Parathyroid adenoma (tissue), 2 donors: ENCODE measurements at regions not wholly inside any gene's neighbourhood (a gene's known extent, or its start where the extent isn't known, plus 50 kb on each side); places are given as distances from the start of the nearest gene placed in this dataset.

ENCODE experiments used
- H2AFZ ChIP-seq: fragments of 300-600 bp; sonication (generic); one replicate; pipeline ENCODE4 v1.7.0; 2017; ENCODE audit warnings: antibody characterized with exemption, mild to moderate bottlenecking
- H3K27ac ChIP-seq: fragments of 300-600 bp; sonication (generic); one replicate; pipeline ENCODE4 v1.7.0; 2017
- H3K27me3 ChIP-seq: fragments of 300-600 bp; sonication (generic); one replicate; pipeline ENCODE4 v1.7.0; 2017; ENCODE audit warnings: low read length; ENCODE audit not compliant: control insufficient read depth, insufficient read depth
- H3K36me3 ChIP-seq: fragments of 300-600 bp; sonication (generic); one replicate; pipeline ENCODE4 v1.7.0; 2017; ENCODE audit warnings: low read length; ENCODE audit not compliant: control insufficient read depth, insufficient read depth
- H3K4me1 ChIP-seq: fragments of 300-600 bp; sonication (generic); one replicate; pipeline ENCODE4 v1.7.0; 2017; ENCODE audit warnings: control low read depth
- H3K4me2 ChIP-seq: fragments of 300-600 bp; sonication (generic); one replicate; pipeline ENCODE4 v1.7.0; 2017; ENCODE audit warnings: low read length
- H3K4me3 ChIP-seq: fragments of 300-600 bp; sonication (generic); one replicate; pipeline ENCODE4 v1.7.0; 2017; ENCODE audit warnings: low read depth, low read length
- H3K79me2 ChIP-seq: fragments of 300-600 bp; sonication (generic); one replicate; pipeline ENCODE4 v1.7.0; 2017; ENCODE audit warnings: control low read depth
- H3K9ac ChIP-seq: fragments of 300-600 bp; sonication (generic); one replicate; pipeline ENCODE4 v1.7.0; 2017; ENCODE audit warnings: mild to moderate bottlenecking
- H3K9me3 ChIP-seq: fragments of 300-600 bp; sonication (generic); one replicate; pipeline ENCODE4 v1.7.0; 2017; ENCODE audit warnings: low read length; ENCODE audit not compliant: control insufficient read depth
- TF ChIP-seq, protein P1 (sequence below): fragments of 300-600 bp; sonication (generic); IDR thresholded peaks from one replicate; pipeline ENCODE4 v1.7.0; 2017; ENCODE audit warnings: antibody characterized with exemption, mild to moderate bottlenecking
- donor health status: primary hyperparathyroidism.

DNA sequence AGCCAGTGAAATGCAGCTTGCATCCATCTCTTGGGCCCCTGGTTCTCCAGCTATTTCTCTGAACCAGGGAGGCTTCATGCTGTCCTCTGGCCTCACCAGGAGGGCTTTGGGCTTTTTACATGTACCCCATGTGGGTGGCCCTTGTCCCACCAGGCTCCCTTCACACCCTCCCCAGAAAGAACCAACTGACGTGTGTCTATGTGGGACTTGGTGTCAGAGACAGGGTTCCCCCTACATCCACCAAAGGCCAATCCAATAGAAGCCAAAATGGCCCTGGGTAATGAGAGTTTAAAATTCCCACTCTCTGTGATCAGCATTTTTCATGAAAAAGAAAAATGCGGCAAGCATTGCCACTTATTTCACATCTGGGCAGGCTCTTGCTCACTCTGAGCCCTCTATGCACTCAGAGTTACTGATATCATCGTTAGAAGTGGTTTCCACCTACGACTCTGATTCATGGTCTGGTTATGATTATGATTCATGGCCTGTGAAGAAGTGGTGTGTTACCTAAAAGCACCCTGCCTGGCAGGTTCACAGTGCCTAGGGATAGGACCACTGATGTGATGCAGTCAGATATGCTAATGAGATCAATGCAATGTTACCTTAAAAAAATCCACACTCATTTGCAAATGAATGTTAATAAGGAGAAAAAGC lies 133.5 kb downstream of the BUB3 start:
- Histone ChIP-seq H3K4me3 (no peak overlapping the region), H2AFZ (no peak overlapping the region), H3K36me3 (no peaks in the 10 kb centered on the region), H3K4me2 (no peak overlapping the region), H3K4me1 (no peaks in the 10 kb centered on the region), H3K9me3 (no peaks in the 10 kb centered on the region), H3K27me3 (no peaks in the 10 kb centered on the region), H3K79me2 (no peaks in the 10 kb centered on the region), H3K9ac (no peak overlapping the region), H3K27ac (no peak overlapping the region)
- TF ChIP-seq, protein P1, sequence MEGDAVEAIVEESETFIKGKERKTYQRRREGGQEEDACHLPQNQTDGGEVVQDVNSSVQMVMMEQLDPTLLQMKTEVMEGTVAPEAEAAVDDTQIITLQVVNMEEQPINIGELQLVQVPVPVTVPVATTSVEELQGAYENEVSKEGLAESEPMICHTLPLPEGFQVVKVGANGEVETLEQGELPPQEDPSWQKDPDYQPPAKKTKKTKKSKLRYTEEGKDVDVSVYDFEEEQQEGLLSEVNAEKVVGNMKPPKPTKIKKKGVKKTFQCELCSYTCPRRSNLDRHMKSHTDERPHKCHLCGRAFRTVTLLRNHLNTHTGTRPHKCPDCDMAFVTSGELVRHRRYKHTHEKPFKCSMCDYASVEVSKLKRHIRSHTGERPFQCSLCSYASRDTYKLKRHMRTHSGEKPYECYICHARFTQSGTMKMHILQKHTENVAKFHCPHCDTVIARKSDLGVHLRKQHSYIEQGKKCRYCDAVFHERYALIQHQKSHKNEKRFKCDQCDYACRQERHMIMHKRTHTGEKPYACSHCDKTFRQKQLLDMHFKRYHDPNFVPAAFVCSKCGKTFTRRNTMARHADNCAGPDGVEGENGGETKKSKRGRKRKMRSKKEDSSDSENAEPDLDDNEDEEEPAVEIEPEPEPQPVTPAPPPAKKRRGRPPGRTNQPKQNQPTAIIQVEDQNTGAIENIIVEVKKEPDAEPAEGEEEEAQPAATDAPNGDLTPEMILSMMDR, result no peak

DNA sequence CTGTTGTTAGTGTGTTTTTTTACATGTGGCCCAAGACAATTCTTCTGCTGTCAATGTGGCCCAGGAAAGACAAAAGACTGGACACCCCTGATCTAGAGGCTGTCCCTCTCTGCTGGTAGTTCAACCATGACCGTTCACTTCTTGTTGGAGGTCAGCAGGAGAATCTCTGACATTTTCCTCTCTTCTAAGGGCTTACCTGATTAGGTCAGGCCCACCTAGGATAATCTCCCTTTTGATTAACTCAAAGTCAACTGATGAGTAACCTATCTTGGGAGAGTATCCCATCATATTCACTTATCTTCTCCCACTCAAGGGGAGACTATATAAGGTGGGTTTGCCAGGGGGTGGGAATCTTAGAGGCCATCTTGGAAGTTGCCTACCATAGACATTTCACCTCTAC lies 135.2 kb downstream of the BUB3 start:
- Histone ChIP-seq H3K9ac (no peak overlapping the region), H3K27ac (no peak overlapping the region), H3K4me2 (no peak overlapping the region), H3K27me3 (no peaks in the 10 kb centered on the region), H3K36me3 (no peaks in the 10 kb centered on the region), H3K9me3 (no peaks in the 10 kb centered on the region), H3K79me2 (no peaks in the 10 kb centered on the region), H3K4me3 (no peak overlapping the region), H2AFZ (no peak overlapping the region), H3K4me1 (no peaks in the 10 kb centered on the region)
- TF ChIP-seq, protein P1, result no peak

DNA sequence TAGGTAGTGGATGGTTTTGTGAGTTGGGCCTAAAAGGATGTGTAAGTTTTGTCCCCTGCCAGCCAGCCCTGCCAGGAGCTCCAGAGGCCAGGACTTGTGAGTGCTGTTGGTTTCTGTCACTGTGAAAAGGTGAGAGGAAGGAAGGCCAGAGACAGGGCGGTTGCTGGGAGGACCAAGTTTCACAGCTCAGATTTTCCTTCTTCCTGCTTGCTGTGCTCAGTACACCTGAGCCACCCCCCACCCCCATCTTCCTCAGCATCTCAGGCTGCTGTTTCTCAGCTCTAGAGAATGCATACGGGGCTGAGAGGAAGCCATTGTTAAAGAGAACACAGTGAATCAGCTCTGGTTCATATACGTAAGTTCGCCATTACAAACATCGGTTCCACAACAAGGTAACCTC lies 139.9 kb downstream of the BUB3 start:
- no peaks in the 10 kb centered on the region for H3K79me2 ChIP-seq
- H2AFZ ChIP-seq, result no peak overlapping the region
- H3K27ac ChIP-seq, result no peak overlapping the region
- no peaks in the 10 kb centered on the region for H3K4me1 ChIP-seq
- H3K36me3 ChIP-seq, result no peaks in the 10 kb centered on the region
- H3K27me3 ChIP-seq, result no peaks in the 10 kb centered on the region
- TF ChIP-seq, protein P1, result no peak
- H3K9ac ChIP-seq, result no peak overlapping the region
- no peak overlapping the region for H3K4me2 ChIP-seq
- H3K4me3 ChIP-seq, result no peak overlapping the region
- no peaks in the 10 kb centered on the region for H3K9me3 ChIP-seq

- Histone ChIP-seq H3K36me3 (no peaks in the 10 kb centered on the region), H3K27ac (no peak overlapping the region), H3K79me2 (no peaks in the 10 kb centered on the region), H2AFZ (no peak overlapping the region), H3K27me3 (no peaks in the 10 kb centered on the region), H3K4me2 (no peak overlapping the region), H3K4me1 (no peaks in the 10 kb centered on the region), H3K9me3 (no peaks in the 10 kb centered on the region), H3K4me3 (no peak overlapping the region), H3K9ac (no peak overlapping the region)
- TF ChIP-seq, protein P1, result no peak
These were observed 140.7 kb downstream of the BUB3 start for GRCh38 chr10:123294886-123295285.

GRCh38 chr10:123295644-123296043 lies 141.4 kb downstream of the BUB3 start:
- TF ChIP-seq, protein P1, result no peak
- no peak overlapping the region for H3K9ac ChIP-seq
- H3K36me3 ChIP-seq, result no peaks in the 10 kb centered on the region
- H3K27me3 ChIP-seq, result no peaks in the 10 kb centered on the region
- no peaks in the 10 kb centered on the region for H3K9me3 ChIP-seq
- H3K79me2 ChIP-seq, result no peaks in the 10 kb centered on the region
- H2AFZ ChIP-seq, result no peak overlapping the region
- no peak overlapping the region for H3K27ac ChIP-seq
- H3K4me2 ChIP-seq, result no peak overlapping the region
- H3K4me3 ChIP-seq, result no peak overlapping the region
- no peaks in the 10 kb centered on the region for H3K4me1 ChIP-seq
